ENCODE measurements at regions not wholly inside any gene's neighbourhood (a gene's known extent, or its start where the extent isn't known, plus 50 kb on each side); places are given as distances from the start of the nearest gene placed in this dataset.

- H3K4me3 ChIP-seq = no peak overlapping the region
- H3K27ac ChIP-seq = peak overlapping the region; percentile 38
- no peaks in the 10 kb centered on the region for H3K36me3 ChIP-seq
- no peaks in the 10 kb centered on the region for H3K27me3 ChIP-seq
- H3K9me3 ChIP-seq (ENCODE audit: low read depth) = no peaks in the 10 kb centered on the region
- TF ChIP-seq CTCF (IDR thresholded peaks at IDR 0.05; ENCODE audit: low read depth, low read length) = peak; percentile 84
- peak; percentile 20 to 51 for DNase-seq (ENCODE audit: low read depth in 1 of 2, low spot score in 1 of 2)
- H3K4me1 ChIP-seq (ENCODE audit: low read depth) = peaks cover 25% of the 10 kb centered on the region
These were observed 322.7 kb downstream of the CRPPA start for GRCh38 chr7:16098585-16099179.

GRCh38 chr7:16098058-16098457, 323.3 kb downstream of the CRPPA start:
- Histone ChIP-seq H3K36me3 (no peaks in the 10 kb centered on the region), H3K27ac (no peak overlapping the region), H3K27me3 (no peaks in the 10 kb centered on the region), H3K4me1 (ENCODE audit: low read depth) (peaks cover 25% of the 10 kb centered on the region), H3K4me3 (no peak overlapping the region), H3K9me3 (ENCODE audit: low read depth) (no peaks in the 10 kb centered on the region)
- peak in 1 of 2 donors; percentile 17 for DNase-seq (ENCODE audit: low read depth in 1 of 2, low spot score in 1 of 2)
- no peak for TF ChIP-seq CTCF (IDR thresholded peaks at IDR 0.05; ENCODE audit: low read depth, low read length)

GRCh38 chr7:16095171-16095950, 326.0 kb downstream of the CRPPA start:
- Histone ChIP-seq H3K4me3 (no peak overlapping the region), H3K4me1 (ENCODE audit: low read depth) (peaks cover 25% of the 10 kb centered on the region), H3K36me3 (no peaks in the 10 kb centered on the region), H3K27me3 (no peaks in the 10 kb centered on the region), H3K27ac (peak overlapping the region; percentile 74), H3K9me3 (ENCODE audit: low read depth) (no peaks in the 10 kb centered on the region)
- no peak for DNase-seq (ENCODE audit: low read depth in 1 of 2, low spot score in 1 of 2)
- no peak for TF ChIP-seq CTCF (IDR thresholded peaks at IDR 0.05; ENCODE audit: low read depth, low read length)

- H3K4me1 ChIP-seq (ENCODE audit: low read depth) = peaks cover 30% of the 10 kb centered on the region
- TF ChIP-seq CTCF (IDR thresholded peaks at IDR 0.05; ENCODE audit: low read depth, low read length) = no peak
- no peaks in the 10 kb centered on the region for H3K27me3 ChIP-seq
- H3K4me3 ChIP-seq = no peak overlapping the region
- no peaks in the 10 kb centered on the region for H3K9me3 ChIP-seq (ENCODE audit: low read depth)
- peak overlapping the region; percentile 74 for H3K27ac ChIP-seq
- H3K36me3 ChIP-seq = no peaks in the 10 kb centered on the region
- no peak for DNase-seq (ENCODE audit: low read depth in 1 of 2, low spot score in 1 of 2)
These were observed 326.7 kb downstream of the CRPPA start for GRCh38 chr7:16094651-16095050.

GRCh38 chr7:16092711-16093110, 328.6 kb downstream of the CRPPA start:
- H3K27ac ChIP-seq = no peak overlapping the region
- no peak overlapping the region for H3K4me3 ChIP-seq
- H3K36me3 ChIP-seq = no peaks in the 10 kb centered on the region
- H3K4me1 ChIP-seq (ENCODE audit: low read depth) = peaks cover 31% of the 10 kb centered on the region
- H3K9me3 ChIP-seq (ENCODE audit: low read depth) = no peaks in the 10 kb centered on the region
- no peak for TF ChIP-seq CTCF (IDR thresholded peaks at IDR 0.05; ENCODE audit: low read depth, low read length)
- no peak for DNase-seq (ENCODE audit: low read depth in 1 of 2, low spot score in 1 of 2)
- no peaks in the 10 kb centered on the region for H3K27me3 ChIP-seq
